HUES64 (cell line): ENCODE measurements at regions not wholly inside any gene's neighbourhood (a gene's known extent, or its start where the extent isn't known, plus 50 kb on each side); places are given as distances from the start of the nearest gene placed in this dataset.
A peak's percentile ranks its signal among the peaks of the same experiment; 100 is the strongest.

Experiments
- H3K27ac ChIP-seq: 2 replicates; pipeline ENCODE4 v1.7.0; 2013; ENCODE audit warnings: low read depth, low read length, inconsistent platforms
- H3K27me3 ChIP-seq: 2 replicates; pipeline ENCODE4 v1.6.1; 2013; ENCODE audit warnings: mild to moderate bottlenecking, low read length; ENCODE audit not compliant: insufficient read depth
- H3K36me3 ChIP-seq: 2 replicates; pipeline ENCODE4 v1.6.1; 2013; ENCODE audit warnings: mild to moderate bottlenecking, low read length; ENCODE audit not compliant: insufficient read depth
- H3K4me1 ChIP-seq: 2 replicates; pipeline ENCODE4 v1.6.1; 2013; ENCODE audit warnings: mild to moderate bottlenecking, low read length, moderate library complexity; ENCODE audit not compliant: insufficient read depth
- H3K4me3 ChIP-seq: 2 replicates; pipeline ENCODE4 v1.5.1; 2013; ENCODE audit warnings: mild to moderate bottlenecking, low read length, moderate library complexity
- H3K9ac ChIP-seq: 2 replicates; pipeline ENCODE4 v1.6.1; 2013; ENCODE audit warnings: mild to moderate bottlenecking, low read depth, low read length
- H3K9me3 ChIP-seq: 2 replicates; pipeline ENCODE4 v1.6.1; 2013; ENCODE audit warnings: low read depth, low read length; ENCODE audit not compliant: insufficient read depth
- WGBS: fragments of 150-250, 120-280 bp; methylation state at CpG from one replicate; pipeline ENCODE4 v1.1.7; 2013; ENCODE audit warnings: missing lambda C conversion rate; 5-methylcytosine and 5-hydroxymethylcytosine counted together

GRCh38 chr7:115106316-115106715 lies 184.4 kb downstream of the MDFIC start:
- H3K36me3 ChIP-seq = no peaks in the 10 kb centered on the region
- H3K27ac ChIP-seq = no peak overlapping the region
- no peak overlapping the region for H3K9ac ChIP-seq
- no peak overlapping the region for H3K4me3 ChIP-seq
- H3K27me3 ChIP-seq = no peaks in the 10 kb centered on the region
- H3K9me3 ChIP-seq = no peaks in the 10 kb centered on the region
- no peaks in the 10 kb centered on the region for H3K4me1 ChIP-seq
- 97% methylated on average over 3 of the region's 3 CpGs for WGBS

GRCh38 chr7:115102738-115103137 lies 180.8 kb downstream of the MDFIC start:
- Histone ChIP-seq H3K4me3 (no peak overlapping the region), H3K27ac (no peak overlapping the region), H3K36me3 (no peaks in the 10 kb centered on the region), H3K9me3 (no peaks in the 10 kb centered on the region), H3K27me3 (no peaks in the 10 kb centered on the region), H3K9ac (no peak overlapping the region), H3K4me1 (no peaks in the 10 kb centered on the region)
- 93% methylated on average over 2 of the region's 2 CpGs for WGBS

GRCh38 chr7:115101199-115101598 lies 179.3 kb downstream of the MDFIC start:
- Histone ChIP-seq H3K4me1 (peaks cover 8% of the 10 kb centered on the region), H3K4me3 (no peak overlapping the region), H3K9me3 (no peaks in the 10 kb centered on the region), H3K9ac (no peak overlapping the region), H3K27ac (no peak overlapping the region), H3K36me3 (no peaks in the 10 kb centered on the region), H3K27me3 (no peaks in the 10 kb centered on the region)

GRCh38 chr7:115099906-115100305 lies 178.0 kb downstream of the MDFIC start:
- Histone ChIP-seq H3K9ac (no peak overlapping the region), H3K9me3 (no peaks in the 10 kb centered on the region), H3K4me1 (peaks cover 10% of the 10 kb centered on the region), H3K27ac (no peak overlapping the region), H3K36me3 (no peaks in the 10 kb centered on the region), H3K27me3 (no peaks in the 10 kb centered on the region), H3K4me3 (no peak overlapping the region)
- 51% methylated on average over 1 of the region's 1 CpG for WGBS

GRCh38 chr7:115097175-115097671 lies 175.3 kb downstream of the MDFIC start:
- H3K4me1 ChIP-seq = peaks cover 10% of the 10 kb centered on the region
- no peaks in the 10 kb centered on the region for H3K27me3 ChIP-seq
- H3K9ac ChIP-seq = no peak overlapping the region
- 85% methylated on average over 3 of the region's 3 CpGs for WGBS
- peak overlapping the region; percentile 31; the same call in 1 of the 2 replicates for H3K27ac ChIP-seq
- H3K9me3 ChIP-seq = no peaks in the 10 kb centered on the region
- H3K4me3 ChIP-seq = no peak overlapping the region
- H3K36me3 ChIP-seq = no peaks in the 10 kb centered on the region

- Histone ChIP-seq H3K4me1 (peaks cover 10% of the 10 kb centered on the region), H3K4me3 (no peak overlapping the region), H3K9me3 (no peaks in the 10 kb centered on the region), H3K36me3 (no peaks in the 10 kb centered on the region), H3K27ac (no peak overlapping the region), H3K9ac (no peak overlapping the region), H3K27me3 (no peaks in the 10 kb centered on the region)
- 93% methylated on average over 1 of the region's 1 CpG for WGBS
Observed at GRCh38 chr7:115096262-115096661, 174.4 kb downstream of the MDFIC start.

GRCh38 chr7:115094163-115094562 lies 172.3 kb downstream of the MDFIC start:
- H3K9ac ChIP-seq = no peak overlapping the region
- WGBS = 95% methylated on average over 4 of the region's 4 CpGs
- no peaks in the 10 kb centered on the region for H3K9me3 ChIP-seq
- peaks cover 12% of the 10 kb centered on the region for H3K4me1 ChIP-seq
- no peaks in the 10 kb centered on the region for H3K36me3 ChIP-seq
- H3K27ac ChIP-seq = no peak overlapping the region
- H3K27me3 ChIP-seq = no peaks in the 10 kb centered on the region
- no peak overlapping the region for H3K4me3 ChIP-seq

GRCh38 chr7:115088893-115089292 lies 167.0 kb downstream of the MDFIC start:
- Histone ChIP-seq H3K4me1 (peaks cover 26% of the 10 kb centered on the region), H3K27me3 (no peaks in the 10 kb centered on the region), H3K27ac (no peak overlapping the region), H3K9me3 (no peaks in the 10 kb centered on the region), H3K9ac (no peak overlapping the region), H3K36me3 (no peaks in the 10 kb centered on the region), H3K4me3 (no peak overlapping the region)
- 75% methylated on average over 2 of the region's 3 CpGs for WGBS

GRCh38 chr7:115087437-115087836 lies 165.5 kb downstream of the MDFIC start:
- peaks cover 26% of the 10 kb centered on the region for H3K4me1 ChIP-seq
- H3K4me3 ChIP-seq = no peak overlapping the region
- 46% methylated on average over 2 of the region's 2 CpGs for WGBS
- H3K9me3 ChIP-seq = no peaks in the 10 kb centered on the region
- no peaks in the 10 kb centered on the region for H3K27me3 ChIP-seq
- no peak overlapping the region for H3K27ac ChIP-seq
- no peaks in the 10 kb centered on the region for H3K36me3 ChIP-seq
- no peak overlapping the region for H3K9ac ChIP-seq

GRCh38 chr7:115086146-115086841 lies 164.4 kb downstream of the MDFIC start:
- 98% methylated on average over 3 of the region's 3 CpGs for WGBS
- Histone ChIP-seq H3K9ac (no peak overlapping the region), H3K9me3 (no peaks in the 10 kb centered on the region)

GRCh38 chr7:115085421-115085820 lies 163.5 kb downstream of the MDFIC start:
- 91% methylated on average over 3 of the region's 3 CpGs for WGBS
- H3K36me3 ChIP-seq = no peaks in the 10 kb centered on the region
- no peak overlapping the region for H3K4me3 ChIP-seq
- peaks cover 26% of the 10 kb centered on the region for H3K4me1 ChIP-seq
- H3K9me3 ChIP-seq = no peaks in the 10 kb centered on the region
- H3K9ac ChIP-seq = no peak overlapping the region
- no peak overlapping the region for H3K27ac ChIP-seq
- no peaks in the 10 kb centered on the region for H3K27me3 ChIP-seq

More at GRCh38 chr7:115086146-115086841, 164.4 kb downstream of the MDFIC start:
- H3K27ac ChIP-seq = no peak overlapping the region
- no peak overlapping the region for H3K4me3 ChIP-seq
- no peaks in the 10 kb centered on the region for H3K36me3 ChIP-seq
- H3K4me1 ChIP-seq = peaks cover 26% of the 10 kb centered on the region
- no peaks in the 10 kb centered on the region for H3K27me3 ChIP-seq

GRCh38 chr7:115083935-115084334 lies 162.0 kb downstream of the MDFIC start:
- peaks cover 21% of the 10 kb centered on the region for H3K4me1 ChIP-seq
- H3K4me3 ChIP-seq = no peak overlapping the region
- 87% methylated on average over 4 of the region's 4 CpGs for WGBS
- no peaks in the 10 kb centered on the region for H3K27me3 ChIP-seq
- H3K9me3 ChIP-seq = no peaks in the 10 kb centered on the region
- no peak overlapping the region for H3K27ac ChIP-seq
- H3K9ac ChIP-seq = no peak overlapping the region
- H3K36me3 ChIP-seq = no peaks in the 10 kb centered on the region
